ENCODE measurements at regions not wholly inside any gene's neighbourhood (a gene's known extent, or its start where the extent isn't known, plus 50 kb on each side); places are given as distances from the start of the nearest gene placed in this dataset.

DNA sequence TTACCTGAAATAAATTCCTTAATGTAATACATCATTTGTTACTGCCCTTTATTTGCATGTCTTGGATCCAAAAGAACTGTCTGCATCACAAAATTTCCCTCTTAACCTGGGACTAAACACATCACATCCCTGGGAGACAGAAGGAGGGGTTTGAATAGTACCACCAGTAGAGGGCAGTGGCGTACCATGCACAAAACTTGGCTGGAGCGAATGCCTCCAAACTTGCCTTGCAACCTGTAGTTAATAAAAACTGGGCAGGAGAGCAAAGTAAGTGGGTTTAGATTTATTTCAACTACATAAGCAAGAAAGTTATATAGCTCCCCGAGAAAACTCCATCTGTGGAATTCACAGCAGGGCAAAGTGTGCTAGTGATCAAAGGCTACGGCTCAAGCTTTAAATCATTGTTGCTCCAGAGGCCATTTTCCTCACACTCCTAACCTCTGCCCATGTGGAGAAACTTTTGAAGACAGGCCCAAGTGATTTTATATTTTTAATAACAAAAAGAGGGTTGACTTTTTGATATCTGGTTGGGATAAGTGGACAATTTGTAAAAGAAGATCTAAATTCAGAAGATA, 1176.7 kb upstream of the SEL1L start:
- Histone ChIP-seq H3K9ac (ENCODE audit: low read length) (no peak overlapping the region), H3K27ac (ENCODE audit: low read depth, low read length) (no peak overlapping the region), H3K27me3 (ENCODE audit: control insufficient read depth, insufficient read depth, low read length) (no peaks in the 10 kb centered on the region), H3K36me3 (ENCODE audit: control insufficient read depth, insufficient read depth, low read length) (no peaks in the 10 kb centered on the region), H3K4me3 (ENCODE audit: low read length) (no peak overlapping the region), H3K4me1 (ENCODE audit: control insufficient read depth, insufficient read depth, low read length) (no peaks in the 10 kb centered on the region)

DNA sequence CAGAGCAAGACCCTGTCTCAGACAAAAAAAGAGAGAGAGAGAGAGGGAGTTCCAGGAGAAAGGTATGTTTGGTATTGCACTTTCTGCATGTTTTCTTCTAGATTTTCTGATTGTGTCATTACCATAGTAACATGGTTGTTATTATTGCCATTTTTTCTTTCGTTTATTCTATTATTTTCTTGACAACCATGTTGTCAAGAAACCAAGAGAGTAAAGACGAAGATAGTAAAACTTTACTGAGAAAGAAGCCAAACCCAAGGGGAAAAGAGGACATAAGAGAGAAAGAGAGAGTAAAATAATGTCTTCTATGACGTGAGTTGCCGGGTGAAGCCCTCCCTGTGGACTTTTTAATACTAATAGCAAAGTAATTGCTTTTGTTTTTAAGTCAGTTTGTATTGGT, 1186.0 kb upstream of the SEL1L start:
- no peak overlapping the region for H3K27ac ChIP-seq (ENCODE audit: low read depth, low read length)
- H3K4me3 ChIP-seq (ENCODE audit: low read length) = no peak overlapping the region
- H3K4me1 ChIP-seq (ENCODE audit: control insufficient read depth, insufficient read depth, low read length) = peaks cover 4% of the 10 kb centered on the region

DNA sequence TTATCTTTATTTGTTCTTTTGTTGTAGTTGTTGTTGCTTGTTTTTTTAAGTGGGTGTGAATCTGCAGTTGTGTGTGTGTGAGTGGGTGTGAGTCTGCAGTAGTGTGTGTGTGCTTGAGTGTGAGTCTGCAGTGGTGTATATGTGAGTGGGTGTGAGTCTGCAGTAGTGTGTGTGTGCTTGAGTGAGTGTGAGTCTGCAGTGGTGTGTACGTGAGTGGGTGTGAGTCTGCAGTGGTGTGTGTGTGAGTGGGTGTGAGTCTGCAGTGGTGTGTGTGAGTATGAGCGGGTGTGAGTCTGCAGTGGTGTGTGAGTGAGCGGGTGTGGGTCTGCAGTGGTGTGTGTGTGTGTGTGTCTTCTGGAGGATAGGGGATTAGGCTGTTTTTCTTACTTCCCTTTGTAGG, 1186.8 kb upstream of the SEL1L start:
- no peaks in the 10 kb centered on the region for H3K27me3 ChIP-seq (ENCODE audit: control insufficient read depth, insufficient read depth, low read length)
- no peak overlapping the region for H3K27ac ChIP-seq (ENCODE audit: low read depth, low read length)
- H3K4me3 ChIP-seq (ENCODE audit: low read length) = no peak overlapping the region
- H3K4me1 ChIP-seq (ENCODE audit: control insufficient read depth, insufficient read depth, low read length) = peaks cover 4% of the 10 kb centered on the region
- H3K36me3 ChIP-seq (ENCODE audit: control insufficient read depth, insufficient read depth, low read length) = no peaks in the 10 kb centered on the region
- H3K9ac ChIP-seq (ENCODE audit: low read length) = no peak overlapping the region

More for the DNA sequence above, 1186.0 kb upstream of the SEL1L start:
- Histone ChIP-seq H3K27me3 (ENCODE audit: control insufficient read depth, insufficient read depth, low read length) (no peaks in the 10 kb centered on the region), H3K9ac (ENCODE audit: low read length) (no peak overlapping the region), H3K36me3 (ENCODE audit: control insufficient read depth, insufficient read depth, low read length) (no peaks in the 10 kb centered on the region)

DNA sequence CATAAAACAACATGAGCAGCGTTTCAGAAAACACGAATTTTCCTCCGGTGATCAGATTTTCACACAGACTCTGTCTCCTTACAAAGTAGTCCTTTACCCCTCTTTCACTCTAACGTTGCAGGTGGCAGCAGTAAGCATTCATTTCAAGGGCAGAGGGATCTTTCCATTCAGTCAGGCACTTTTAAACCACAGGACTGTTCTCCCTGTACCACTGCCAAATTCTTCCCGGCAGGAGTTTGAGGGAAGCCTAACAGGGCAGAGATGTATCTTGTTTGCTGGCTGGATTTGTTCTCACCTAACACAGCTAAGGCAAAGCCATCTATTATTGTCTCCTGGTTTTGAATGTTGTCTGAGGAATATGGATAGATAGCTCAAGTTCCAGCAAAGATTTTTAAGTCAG, 1187.3 kb upstream of the SEL1L start:
- H3K9ac ChIP-seq (ENCODE audit: low read length) = no peak overlapping the region
- H3K4me1 ChIP-seq (ENCODE audit: control insufficient read depth, insufficient read depth, low read length) = peaks cover 4% of the 10 kb centered on the region
- H3K27ac ChIP-seq (ENCODE audit: low read depth, low read length) = no peak overlapping the region
- H3K36me3 ChIP-seq (ENCODE audit: control insufficient read depth, insufficient read depth, low read length) = no peaks in the 10 kb centered on the region
- H3K27me3 ChIP-seq (ENCODE audit: control insufficient read depth, insufficient read depth, low read length) = no peaks in the 10 kb centered on the region
- no peak overlapping the region for H3K4me3 ChIP-seq (ENCODE audit: low read length)

DNA sequence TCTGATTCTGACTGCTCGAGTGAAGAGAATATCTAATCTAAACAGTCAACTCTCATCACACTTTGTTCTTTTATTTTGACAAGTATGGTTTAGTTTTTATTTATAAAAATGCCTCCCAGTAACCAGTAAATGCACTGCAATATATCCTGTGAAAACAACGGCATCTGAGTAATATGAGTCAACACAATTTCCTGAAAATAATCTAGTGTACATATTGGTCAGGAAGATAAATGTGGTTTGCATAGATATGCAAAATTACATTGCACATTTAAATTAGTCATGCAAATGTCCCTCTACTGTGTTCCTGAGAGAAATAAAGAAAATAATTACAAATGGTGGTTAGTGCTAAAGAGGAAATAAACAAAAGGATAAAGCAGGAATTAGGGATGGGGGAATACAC, 1190.7 kb upstream of the SEL1L start:
- Histone ChIP-seq H3K4me3 (ENCODE audit: low read length) (no peak overlapping the region), H3K9ac (ENCODE audit: low read length) (no peak overlapping the region), H3K36me3 (ENCODE audit: control insufficient read depth, insufficient read depth, low read length) (no peaks in the 10 kb centered on the region), H3K27ac (ENCODE audit: low read depth, low read length) (no peak overlapping the region), H3K27me3 (ENCODE audit: control insufficient read depth, insufficient read depth, low read length) (no peaks in the 10 kb centered on the region), H3K4me1 (ENCODE audit: control insufficient read depth, insufficient read depth, low read length) (peaks cover 4% of the 10 kb centered on the region)

DNA sequence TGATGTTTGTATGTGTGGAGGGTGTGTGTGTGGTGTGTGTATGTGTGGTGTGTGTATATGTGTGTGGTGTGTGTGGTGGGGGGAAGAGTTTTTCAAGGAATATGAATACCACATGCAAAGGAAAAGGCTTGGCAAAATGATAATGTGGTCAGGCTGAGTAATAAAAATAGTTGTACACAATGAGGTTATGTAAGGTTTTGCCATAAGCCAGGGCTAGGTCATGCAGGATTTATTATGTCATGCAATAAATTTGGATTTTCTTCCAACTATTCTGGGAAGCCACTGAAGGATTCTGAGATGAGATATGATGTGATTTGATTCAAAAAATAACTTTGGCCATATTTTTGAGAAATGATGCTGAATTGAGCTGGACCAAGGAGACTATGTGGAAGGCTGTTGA, 1191.6 kb upstream of the SEL1L start:
- no peak overlapping the region for H3K9ac ChIP-seq (ENCODE audit: low read length)
- peak overlapping the region; percentile 32 for H3K27ac ChIP-seq (ENCODE audit: low read depth, low read length)
- H3K4me3 ChIP-seq (ENCODE audit: low read length) = no peak overlapping the region
- no peaks in the 10 kb centered on the region for H3K27me3 ChIP-seq (ENCODE audit: control insufficient read depth, insufficient read depth, low read length)
- H3K4me1 ChIP-seq (ENCODE audit: control insufficient read depth, insufficient read depth, low read length) = peaks cover 4% of the 10 kb centered on the region
- H3K36me3 ChIP-seq (ENCODE audit: control insufficient read depth, insufficient read depth, low read length) = no peaks in the 10 kb centered on the region

DNA sequence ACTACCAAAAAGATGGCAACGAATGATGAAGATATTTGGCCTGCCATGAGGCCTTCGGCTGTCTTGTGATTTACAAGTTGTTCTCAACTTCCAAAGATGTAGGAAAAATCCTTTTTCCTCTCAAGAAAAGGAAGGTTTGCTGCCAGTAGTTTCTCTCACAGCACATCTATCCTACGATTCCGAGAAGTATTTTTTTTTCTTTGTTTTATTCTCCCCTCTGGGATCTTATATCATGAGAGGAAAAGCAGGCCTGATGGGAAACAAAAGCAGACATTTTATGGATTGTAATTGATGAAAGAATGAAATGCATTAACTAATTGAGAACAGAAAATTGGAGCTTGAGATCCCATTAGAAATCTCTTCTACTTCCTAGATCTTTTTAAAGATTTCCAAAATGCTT, 1197.9 kb upstream of the SEL1L start:
- no peak overlapping the region for H3K27ac ChIP-seq (ENCODE audit: low read depth, low read length)
- H3K4me1 ChIP-seq (ENCODE audit: control insufficient read depth, insufficient read depth, low read length) = no peaks in the 10 kb centered on the region
- H3K9ac ChIP-seq (ENCODE audit: low read length) = no peak overlapping the region
- no peaks in the 10 kb centered on the region for H3K36me3 ChIP-seq (ENCODE audit: control insufficient read depth, insufficient read depth, low read length)
- no peaks in the 10 kb centered on the region for H3K27me3 ChIP-seq (ENCODE audit: control insufficient read depth, insufficient read depth, low read length)
- no peak overlapping the region for H3K4me3 ChIP-seq (ENCODE audit: low read length)

DNA sequence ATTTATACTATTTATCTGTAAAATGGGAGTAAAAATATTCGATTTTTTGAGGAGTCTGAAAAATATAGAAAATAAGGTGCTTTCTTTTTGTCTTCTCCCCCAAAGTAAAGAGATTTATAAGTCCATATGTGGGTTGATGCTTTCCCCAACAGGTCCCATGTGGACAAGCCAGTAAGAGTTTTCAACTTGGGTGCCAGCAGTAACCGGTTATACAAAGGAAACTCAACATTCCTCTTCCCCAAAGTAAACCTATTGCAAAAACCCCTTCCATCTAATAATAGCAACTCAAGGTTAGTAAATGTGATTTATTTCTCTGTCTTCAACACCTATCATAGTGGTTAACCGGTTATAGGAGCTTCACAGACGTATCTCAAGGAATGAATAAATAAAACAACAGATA, 1206.9 kb upstream of the SEL1L start:
- Histone ChIP-seq H3K27ac (ENCODE audit: low read depth, low read length) (no peak overlapping the region), H3K4me1 (ENCODE audit: control insufficient read depth, insufficient read depth, low read length) (no peaks in the 10 kb centered on the region), H3K4me3 (ENCODE audit: low read length) (no peak overlapping the region)

DNA sequence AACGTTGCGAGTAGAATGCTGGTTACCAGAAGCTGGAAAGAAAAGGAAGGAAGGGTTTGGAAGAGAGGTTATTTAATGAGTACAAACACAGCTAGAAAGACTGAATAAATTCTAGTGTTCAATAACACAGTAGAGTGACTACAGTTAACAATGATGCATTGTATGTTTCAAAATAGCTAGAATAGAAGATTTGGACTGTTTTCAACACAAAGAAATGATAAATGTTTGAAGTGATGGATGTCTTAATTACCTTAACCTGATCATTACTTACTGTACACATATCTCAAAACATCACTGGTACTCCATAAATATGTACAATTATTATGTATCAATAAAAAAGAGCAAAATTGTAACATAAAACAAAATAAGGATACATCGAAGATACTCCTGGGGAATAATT, 1221.8 kb upstream of the SEL1L start:
- Histone ChIP-seq H3K36me3 (ENCODE audit: control insufficient read depth, insufficient read depth, low read length) (no peaks in the 10 kb centered on the region), H3K4me3 (ENCODE audit: low read length) (no peak overlapping the region), H3K27ac (ENCODE audit: low read depth, low read length) (no peak overlapping the region)

More for the DNA sequence above, 1206.9 kb upstream of the SEL1L start:
- no peak overlapping the region for H3K9ac ChIP-seq (ENCODE audit: low read length)
- no peaks in the 10 kb centered on the region for H3K36me3 ChIP-seq (ENCODE audit: control insufficient read depth, insufficient read depth, low read length)
- no peaks in the 10 kb centered on the region for H3K27me3 ChIP-seq (ENCODE audit: control insufficient read depth, insufficient read depth, low read length)

DNA sequence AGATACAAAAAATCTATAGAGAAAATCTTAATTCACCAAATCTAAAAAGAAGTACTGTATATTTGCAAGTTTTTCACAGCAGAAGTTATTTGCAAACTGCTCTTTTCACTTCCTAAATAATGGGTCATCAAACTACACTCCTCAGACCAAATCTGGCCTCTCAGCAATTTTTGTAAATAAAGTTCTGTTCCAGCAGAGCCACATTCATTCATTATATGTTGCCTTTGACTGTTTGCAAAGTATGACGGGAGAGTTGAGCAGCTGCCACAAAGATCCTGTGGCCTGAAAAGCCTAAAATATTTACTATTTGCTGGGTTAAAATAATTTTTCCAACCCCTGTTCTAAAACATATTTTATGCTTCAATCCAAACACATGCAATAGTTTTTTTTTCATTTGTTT, 1222.3 kb upstream of the SEL1L start:
- Histone ChIP-seq H3K27me3 (ENCODE audit: control insufficient read depth, insufficient read depth, low read length) (no peaks in the 10 kb centered on the region), H3K4me1 (ENCODE audit: control insufficient read depth, insufficient read depth, low read length) (no peaks in the 10 kb centered on the region), H3K36me3 (ENCODE audit: control insufficient read depth, insufficient read depth, low read length) (no peaks in the 10 kb centered on the region), H3K4me3 (ENCODE audit: low read length) (no peak overlapping the region), H3K9ac (ENCODE audit: low read length) (no peak overlapping the region), H3K27ac (ENCODE audit: low read depth, low read length) (no peak overlapping the region)

More for the DNA sequence above, 1221.8 kb upstream of the SEL1L start:
- Histone ChIP-seq H3K4me1 (ENCODE audit: control insufficient read depth, insufficient read depth, low read length) (no peaks in the 10 kb centered on the region), H3K9ac (ENCODE audit: low read length) (no peak overlapping the region), H3K27me3 (ENCODE audit: control insufficient read depth, insufficient read depth, low read length) (no peaks in the 10 kb centered on the region)

DNA sequence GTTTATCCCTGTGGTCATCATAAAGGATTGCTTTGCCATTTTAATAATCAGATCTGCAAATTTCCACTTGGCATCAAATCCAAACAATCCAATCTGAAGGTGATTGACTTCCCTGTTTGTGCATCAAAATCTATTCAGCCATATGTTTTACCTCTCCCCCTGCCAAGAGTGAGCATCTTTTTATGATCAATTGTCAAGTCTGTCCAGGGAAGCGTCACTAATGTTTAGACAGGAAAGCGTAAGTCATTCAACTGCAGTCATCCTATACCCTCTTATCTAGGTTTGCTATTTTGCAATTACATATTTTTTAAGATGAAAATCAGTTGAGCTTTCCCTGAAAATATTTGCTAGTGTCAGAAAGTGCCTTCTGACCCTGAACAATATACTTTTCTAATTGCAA, 1224.1 kb upstream of the SEL1L start:
- Histone ChIP-seq H3K27ac (ENCODE audit: low read depth, low read length) (no peak overlapping the region), H3K4me3 (ENCODE audit: low read length) (no peak overlapping the region), H3K4me1 (ENCODE audit: control insufficient read depth, insufficient read depth, low read length) (no peaks in the 10 kb centered on the region)

DNA sequence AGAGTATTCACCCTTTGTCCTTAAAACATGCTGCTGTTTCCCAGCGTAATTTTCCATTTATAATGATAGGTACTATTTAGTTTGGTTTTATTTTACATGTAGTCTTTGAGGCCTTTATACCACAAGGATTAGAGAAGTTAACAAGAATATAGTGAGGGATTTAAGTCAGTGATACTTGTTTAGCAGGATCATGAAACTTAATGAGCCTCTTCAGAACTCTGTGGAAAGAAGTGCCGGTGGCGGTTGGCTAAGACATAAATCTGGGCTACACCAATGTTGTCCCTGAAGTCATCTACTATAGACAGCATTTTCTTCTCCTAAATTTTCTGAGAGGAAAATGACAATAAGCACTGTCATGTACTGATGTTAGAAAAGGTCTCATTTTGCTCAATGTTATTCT, 1226.0 kb upstream of the SEL1L start:
- H3K4me1 ChIP-seq (ENCODE audit: control insufficient read depth, insufficient read depth, low read length) = no peaks in the 10 kb centered on the region
- H3K27ac ChIP-seq (ENCODE audit: low read depth, low read length) = no peak overlapping the region
- no peak overlapping the region for H3K4me3 ChIP-seq (ENCODE audit: low read length)
- no peak overlapping the region for H3K9ac ChIP-seq (ENCODE audit: low read length)
- no peaks in the 10 kb centered on the region for H3K36me3 ChIP-seq (ENCODE audit: control insufficient read depth, insufficient read depth, low read length)
- H3K27me3 ChIP-seq (ENCODE audit: control insufficient read depth, insufficient read depth, low read length) = no peaks in the 10 kb centered on the region

More for the DNA sequence above, 1224.1 kb upstream of the SEL1L start:
- Histone ChIP-seq H3K9ac (ENCODE audit: low read length) (no peak overlapping the region), H3K36me3 (ENCODE audit: control insufficient read depth, insufficient read depth, low read length) (no peaks in the 10 kb centered on the region), H3K27me3 (ENCODE audit: control insufficient read depth, insufficient read depth, low read length) (no peaks in the 10 kb centered on the region)

DNA sequence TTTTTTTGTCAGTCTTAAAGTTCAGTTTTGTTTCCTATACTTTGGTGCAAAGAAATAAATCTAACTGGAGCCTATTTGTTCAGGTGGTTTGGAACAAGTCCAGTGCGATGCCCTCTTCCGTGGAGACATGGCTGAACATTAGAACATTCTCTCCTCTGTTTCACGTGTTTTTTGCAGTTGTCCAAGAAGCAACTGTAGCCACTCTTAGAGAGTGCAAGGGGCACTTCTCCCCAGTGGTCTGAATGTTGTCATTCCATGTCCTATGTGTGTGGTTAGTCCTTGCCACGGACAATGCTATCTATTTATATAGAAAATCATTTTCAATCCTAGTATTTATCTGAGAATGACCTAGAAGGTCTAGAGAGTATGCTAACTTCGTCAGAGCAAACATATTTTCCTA, 1232.5 kb upstream of the SEL1L start:
- Histone ChIP-seq H3K27ac (ENCODE audit: low read depth, low read length) (no peak overlapping the region), H3K4me1 (ENCODE audit: control insufficient read depth, insufficient read depth, low read length) (no peaks in the 10 kb centered on the region), H3K9ac (ENCODE audit: low read length) (no peak overlapping the region)

More for the DNA sequence above, 1232.5 kb upstream of the SEL1L start:
- Histone ChIP-seq H3K27me3 (ENCODE audit: control insufficient read depth, insufficient read depth, low read length) (no peaks in the 10 kb centered on the region), H3K4me3 (ENCODE audit: low read length) (no peak overlapping the region), H3K36me3 (ENCODE audit: control insufficient read depth, insufficient read depth, low read length) (no peaks in the 10 kb centered on the region)

All from rectal smooth muscle tissue (tissue), 1 donor.